DMS53 treated with DMSO at 0.1 percent for 48 hours (cell line): ENCODE measurements at regions not wholly inside any gene's neighbourhood (a gene's known extent, or its start where the extent isn't known, plus 50 kb on each side); places are given as distances from the start of the nearest gene placed in this dataset.

ENCODE experiments used
- DNase-seq: peaks from one replicate; lab custom pipeline; 2025; ENCODE audit not compliant: unreplicated experiment; lab: John Stamatoyannopoulos, UW

DNA sequence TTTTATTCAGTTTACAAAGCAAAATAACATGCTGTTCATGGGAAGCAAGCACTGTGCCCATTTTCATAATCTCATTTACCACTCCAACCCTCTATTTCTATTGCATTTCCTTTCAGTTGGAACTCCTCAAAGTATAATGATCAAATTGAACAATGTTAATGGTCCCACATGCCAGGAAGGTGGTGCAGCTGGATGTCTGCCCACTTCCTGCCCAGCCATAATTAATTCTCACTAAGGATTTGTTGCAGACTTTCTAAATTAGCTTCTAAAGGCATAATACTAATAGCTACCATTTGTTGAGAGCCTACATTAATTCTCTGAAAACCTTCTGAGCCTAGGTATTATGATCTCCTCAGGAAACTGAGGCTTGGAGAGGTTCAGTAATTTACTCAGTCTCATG, 316.1 kb upstream of the TPM1 start:
- no peak for DNase-seq

DNA sequence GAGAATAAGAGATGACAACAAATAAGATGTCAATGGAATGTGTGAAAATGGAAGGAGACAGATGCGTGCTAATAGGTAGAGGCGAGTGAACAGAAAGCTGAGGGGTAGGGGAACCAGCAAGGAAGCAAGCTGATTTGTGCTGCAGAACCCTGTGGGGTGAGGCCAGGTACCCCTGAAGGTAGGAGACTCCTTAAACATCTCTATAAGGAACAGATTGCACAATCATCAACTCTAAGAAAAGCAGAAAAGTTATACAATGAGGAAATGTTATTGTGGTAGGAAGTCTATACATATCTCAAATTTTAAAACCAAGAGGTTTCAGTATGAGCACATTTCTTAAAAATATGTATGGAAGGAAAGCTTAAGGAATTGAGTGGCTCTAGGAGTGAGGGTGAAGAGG, 315.0 kb upstream of the TPM1 start:
- DNase-seq = no peak

DNA sequence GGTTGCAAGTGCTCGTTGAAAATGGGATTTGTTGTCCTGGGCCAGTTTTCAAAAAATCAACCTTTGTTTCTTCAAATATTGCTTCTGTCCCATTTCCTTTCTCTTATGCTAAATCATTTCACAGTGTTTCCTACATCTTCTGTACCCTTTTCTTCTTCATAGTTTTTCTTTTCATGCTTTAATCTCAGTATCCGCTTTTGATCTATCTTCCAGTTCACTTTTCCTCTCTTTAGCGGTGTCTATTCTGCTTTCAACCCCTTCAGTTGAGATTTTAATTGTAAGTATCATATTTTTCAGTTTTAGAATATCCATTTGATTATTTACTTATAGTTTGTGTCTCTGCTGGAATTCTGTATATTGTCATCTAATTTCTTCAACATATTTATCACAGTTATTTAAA, 311.7 kb upstream of the TPM1 start:
- no peak for DNase-seq

DNA sequence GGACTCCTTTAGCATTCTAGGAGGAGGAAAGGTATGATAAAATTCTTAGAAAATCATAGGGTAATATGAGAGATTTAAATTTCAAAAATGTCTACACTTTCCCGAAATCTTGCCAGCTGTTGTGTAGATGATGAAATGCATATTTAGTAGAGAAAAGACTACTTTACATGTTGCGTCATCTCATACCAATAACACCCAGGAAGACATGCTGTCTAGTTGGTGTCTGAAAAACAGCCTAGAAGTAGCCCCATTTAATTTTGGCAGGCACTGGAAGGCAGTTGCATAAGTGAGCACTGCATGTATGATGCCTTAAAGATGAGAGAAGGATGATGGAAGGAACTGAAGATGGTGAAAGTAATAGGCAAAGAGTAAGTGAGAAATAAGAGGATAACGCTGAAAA, 310.5 kb upstream of the TPM1 start:
- DNase-seq = no peak

DNA sequence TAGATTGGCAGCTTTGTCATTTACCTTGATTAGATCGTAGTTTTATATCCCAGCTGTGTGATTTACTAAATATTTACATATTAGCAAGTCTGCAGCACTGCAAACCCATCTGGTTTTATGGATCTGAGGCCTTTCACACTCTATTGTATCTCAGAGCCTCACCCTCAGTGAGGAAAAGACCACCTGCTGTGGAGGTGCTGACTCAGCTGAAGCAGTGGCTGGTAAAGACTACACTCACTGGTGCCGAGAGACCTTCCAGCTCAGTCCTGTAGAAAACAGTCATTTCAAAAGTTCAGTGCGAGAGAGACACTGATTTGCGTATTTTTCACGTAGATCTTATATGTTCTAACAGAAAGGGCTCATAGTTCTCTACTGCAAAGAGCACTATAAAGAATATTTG, 307.8 kb upstream of the TPM1 start:
- no peak for DNase-seq

DNA sequence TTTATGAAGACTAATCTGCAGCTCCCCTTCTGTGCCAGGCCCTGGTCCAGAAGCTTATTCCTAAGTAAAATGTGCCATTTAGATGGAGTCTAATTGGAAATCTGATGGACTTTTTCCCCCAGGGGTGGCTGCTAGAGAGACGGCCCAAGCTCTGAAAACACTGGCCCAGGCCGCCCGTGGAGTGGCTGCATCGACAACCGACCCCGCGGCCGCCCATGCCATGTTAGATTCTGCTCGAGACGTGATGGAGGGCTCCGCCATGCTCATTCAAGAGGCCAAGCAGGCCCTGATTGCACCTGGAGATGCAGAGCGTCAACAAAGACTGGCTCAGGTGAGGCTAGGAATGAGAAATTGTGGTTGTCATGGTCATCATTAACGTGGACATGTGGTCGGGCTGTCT, 305.8 kb upstream of the TPM1 start:
- DNase-seq = no peak

DNA sequence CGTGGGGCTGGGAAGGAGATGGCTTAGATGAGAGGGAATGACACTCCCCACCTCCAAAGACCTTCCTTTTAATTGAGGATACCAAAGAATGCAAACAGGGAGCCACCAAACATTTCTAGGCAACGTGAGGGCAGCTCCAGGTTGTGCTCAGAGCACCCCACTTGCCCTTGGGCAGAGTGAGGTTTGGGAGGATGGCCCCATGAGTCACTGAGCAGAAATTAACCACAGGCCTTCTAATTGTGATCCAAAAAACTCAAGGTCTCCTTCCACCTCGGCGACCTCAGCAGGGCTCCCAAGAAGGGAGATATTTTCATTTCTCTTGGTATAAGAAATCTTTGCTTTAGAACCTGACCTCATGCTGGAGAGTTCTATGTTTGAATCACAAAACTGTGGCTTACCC, 305.0 kb upstream of the TPM1 start:
- DNase-seq = no peak

DNA sequence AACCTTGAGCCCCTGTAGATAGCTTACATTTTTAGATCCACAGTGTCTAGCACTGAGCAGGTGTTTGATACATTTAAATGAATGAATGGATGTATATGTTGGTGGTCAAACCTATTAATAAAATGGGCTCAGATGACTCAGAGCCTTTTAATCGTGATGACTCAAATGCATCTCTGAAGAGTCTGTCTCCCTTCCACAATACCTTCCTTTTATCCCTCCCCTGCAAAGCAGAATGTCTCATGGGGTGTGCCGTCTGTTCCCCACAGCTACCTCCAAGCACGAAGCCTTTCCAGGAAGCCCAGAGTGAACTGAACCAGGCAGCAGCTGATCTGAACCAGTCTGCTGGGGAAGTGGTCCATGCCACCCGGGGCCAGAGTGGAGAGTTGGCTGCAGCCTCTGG, 303.5 kb upstream of the TPM1 start:
- no peak for DNase-seq

DNA sequence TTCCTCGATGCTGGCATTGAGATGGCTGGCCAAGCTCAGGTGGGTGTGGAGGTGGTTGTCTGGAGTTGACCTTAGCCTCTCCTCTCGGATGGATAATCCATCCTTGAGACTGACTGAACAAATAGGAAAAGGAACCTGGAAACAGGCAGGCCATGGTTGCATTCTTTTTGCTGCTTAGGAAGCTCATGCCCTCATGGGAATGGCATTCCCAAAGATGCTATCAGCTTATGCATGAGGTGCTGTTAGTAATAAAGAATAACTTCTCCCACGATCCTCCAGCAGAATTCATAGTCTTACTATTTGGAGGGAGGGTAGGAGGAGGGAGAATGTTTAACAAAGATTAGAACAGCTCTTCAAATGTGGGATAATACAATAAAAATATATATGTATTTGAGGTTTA, 303.0 kb upstream of the TPM1 start:
- no peak for DNase-seq

DNA sequence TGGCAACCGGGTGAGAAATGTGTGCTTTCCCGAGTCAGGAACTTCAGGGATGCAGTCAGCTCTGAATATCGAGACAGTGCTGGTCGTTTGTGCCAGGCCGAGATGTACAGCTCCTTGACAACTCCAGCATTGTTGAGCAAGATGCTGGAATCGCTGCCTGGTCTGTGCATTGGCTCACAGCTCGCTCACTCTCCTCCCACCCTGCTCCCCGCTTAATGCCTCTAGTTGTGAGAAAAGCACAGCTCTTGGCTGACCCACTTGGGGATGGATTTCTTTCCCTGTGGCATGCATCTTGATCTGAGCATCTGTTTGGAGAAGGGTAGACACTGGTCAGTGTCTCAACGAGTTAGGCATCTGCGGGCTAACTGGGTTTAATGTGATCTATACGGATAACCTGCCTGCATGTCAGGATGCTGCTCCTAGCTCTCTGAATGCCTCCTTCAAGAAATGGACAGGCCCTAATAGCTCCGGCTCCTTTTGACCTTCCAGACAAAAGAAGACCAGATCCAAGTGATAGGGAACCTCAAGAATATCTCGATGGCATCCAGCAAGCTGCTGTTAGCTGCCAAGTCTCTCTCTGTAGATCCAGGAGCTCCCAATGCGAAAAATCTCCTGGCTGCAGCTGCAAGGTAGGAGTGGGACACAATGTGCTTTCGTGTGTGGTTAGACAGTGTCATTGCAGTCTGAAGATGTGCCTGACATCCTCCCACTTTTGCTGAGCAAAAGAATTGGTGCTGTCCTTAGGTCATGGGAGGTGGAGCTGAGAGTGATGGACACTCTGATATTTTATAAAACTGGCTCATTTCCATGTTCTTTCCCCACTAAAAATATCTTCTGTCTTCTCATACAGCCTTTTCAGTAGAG, 302.2 kb upstream of the TPM1 start:
- DNase-seq = no peak

DNA sequence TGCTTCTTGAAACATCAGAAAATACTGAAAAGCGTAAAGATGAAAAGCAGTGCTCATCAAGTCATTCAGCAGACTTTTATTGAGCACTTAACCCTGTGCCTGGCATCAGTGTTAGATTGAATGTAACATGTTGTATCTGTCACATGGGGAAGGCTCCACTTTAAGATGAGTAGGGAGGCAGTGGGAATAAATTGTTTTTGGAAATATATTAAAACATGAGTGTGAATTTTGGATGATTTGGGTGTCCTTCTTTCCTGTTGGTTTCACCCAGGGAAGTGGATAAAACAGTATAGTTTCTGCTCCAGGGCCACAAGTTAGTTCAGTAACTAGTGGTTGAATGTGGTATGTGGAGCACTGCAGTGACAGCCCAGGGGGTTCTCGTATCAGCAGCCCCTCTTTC, 301.4 kb upstream of the TPM1 start:
- DNase-seq = no peak

DNA sequence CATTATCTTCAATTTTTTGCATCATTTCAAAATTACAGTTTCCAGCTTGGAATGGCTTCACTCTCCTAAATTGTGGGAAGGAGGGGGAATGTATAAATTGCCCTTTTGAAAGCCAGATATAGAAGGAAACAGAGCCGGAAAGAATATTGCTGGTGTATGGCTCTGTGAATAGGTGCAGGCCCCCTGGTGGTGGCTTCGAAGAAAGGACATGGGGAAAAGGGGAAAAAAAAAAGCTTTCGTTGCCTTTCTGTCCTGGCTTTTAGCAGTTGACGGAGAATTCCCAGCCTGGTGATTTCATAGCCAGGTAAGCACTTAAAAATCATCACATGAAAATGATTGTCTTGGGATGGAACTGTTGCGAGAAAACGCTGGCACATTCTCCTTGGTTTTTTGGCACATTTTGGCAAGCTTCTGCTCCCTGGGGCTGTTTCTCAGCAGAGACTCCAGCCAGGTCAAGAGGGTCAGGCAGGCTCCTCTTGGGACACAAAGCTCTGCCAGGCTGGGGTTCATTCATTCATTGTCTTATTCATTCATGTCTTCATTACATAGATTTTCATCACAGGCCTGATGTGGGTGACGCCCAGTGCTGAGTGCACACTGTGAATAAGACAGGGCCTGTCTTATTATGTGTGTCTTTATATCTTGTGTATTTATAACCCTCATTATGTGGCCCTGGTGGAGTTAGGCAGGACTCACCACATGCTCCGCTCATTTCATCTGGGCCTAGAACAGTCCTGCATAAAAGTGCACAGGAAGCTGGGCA, 300.0 kb upstream of the TPM1 start:
- peak; percentile 57 for DNase-seq

DNA sequence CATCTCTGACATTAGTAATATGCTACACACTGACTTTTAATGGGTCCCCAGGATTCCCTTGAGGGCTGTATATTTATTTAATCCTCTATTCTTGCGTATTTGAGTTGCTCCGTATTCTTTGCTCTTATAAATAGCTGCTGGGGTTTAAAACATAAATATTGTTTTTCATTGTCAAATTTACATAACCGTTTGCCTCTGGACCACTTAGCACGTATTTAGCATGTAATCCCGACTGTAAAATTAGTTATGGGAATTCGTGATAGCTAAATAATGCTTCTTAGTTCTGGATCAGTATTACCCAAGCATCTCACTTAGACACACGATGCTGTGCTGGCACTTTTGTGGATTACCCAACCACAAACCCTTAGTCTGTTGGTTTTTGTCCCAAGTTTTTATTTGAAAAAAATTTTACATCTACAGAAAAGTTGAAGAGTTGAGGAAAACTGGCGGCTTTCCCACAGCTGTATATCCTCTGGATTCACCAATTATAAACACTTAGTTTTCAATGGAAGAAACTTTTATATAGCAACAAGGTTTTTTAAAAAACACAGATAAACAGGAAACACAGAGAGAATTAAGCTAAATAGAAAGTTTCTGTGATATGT, 296.8 kb upstream of the TPM1 start:
- no peak for DNase-seq

DNA sequence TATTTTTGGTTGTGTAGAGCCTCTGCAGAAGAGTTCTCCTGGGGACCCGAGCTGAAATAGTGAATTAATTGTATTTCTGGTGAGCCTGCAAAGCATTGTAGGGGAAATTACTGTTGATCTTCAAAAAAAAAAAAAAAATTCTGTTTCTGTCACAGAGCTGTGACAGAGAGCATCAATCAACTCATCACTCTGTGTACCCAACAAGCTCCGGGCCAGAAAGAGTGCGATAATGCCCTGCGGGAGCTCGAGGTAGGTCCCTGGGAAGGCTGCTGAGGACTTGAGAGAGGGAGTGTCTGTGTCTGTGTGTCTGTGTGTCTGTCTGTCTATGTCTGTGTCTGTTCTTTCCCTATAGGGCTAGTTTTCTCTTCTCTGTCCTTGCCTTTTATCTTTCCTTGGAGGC, 294.4 kb upstream of the TPM1 start:
- DNase-seq = no peak

DNA sequence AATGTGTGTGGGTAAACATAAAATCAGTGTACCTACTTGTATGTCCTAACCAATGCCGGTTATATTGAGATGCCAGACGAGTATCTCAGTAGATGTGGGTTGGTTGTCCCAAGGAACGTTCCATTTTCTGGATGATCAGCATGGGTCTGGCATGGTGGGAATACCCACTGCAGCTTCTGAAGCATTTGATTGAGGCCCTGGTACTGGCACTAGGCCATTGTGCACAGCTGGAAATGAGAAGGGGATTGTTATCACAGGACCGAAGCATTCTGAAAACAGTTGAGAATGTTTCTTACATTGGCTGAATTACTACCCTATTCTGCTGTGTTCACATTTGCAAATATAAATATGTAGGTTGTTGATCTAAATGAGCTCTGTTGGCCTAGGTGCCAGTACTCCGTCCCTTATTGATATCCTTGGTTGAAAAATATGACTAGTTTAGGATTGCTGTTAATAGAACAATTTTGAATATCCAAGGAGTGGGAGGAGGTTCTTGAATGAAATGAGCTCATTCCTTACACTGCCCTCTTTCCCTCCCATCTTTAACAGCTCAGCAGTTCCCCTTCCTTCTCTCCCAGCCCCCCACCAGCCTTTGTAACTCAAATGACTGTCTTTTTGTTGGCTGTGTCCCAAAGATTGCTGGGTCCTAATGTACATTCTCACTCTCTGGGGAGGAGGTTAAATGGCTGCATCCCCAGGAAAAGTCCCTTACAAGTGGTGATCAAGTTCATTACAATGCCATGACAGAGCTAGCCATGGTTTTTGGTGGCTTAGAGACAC, 293.3 kb upstream of the TPM1 start:
- no peak for DNase-seq

DNA sequence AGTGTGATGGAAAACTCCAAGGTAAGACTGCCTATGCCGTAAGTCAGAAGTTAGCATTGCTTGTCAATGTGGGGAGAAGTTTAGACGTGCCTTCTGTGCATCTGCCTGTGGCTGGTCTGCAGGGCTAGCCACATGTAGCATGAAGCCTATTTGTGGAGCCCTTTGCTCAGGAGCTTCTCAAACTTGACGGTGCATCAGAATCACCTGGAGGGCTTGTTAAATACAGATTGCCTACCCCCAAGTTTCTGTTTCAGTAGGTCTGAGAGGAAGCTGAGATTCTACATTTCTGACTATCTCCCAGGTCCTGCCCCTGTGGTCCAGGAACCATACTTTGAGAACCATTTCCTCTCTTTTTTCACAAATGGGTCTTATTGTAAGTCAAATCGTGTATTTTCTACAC, 292.1 kb upstream of the TPM1 start:
- DNase-seq = no peak

DNA sequence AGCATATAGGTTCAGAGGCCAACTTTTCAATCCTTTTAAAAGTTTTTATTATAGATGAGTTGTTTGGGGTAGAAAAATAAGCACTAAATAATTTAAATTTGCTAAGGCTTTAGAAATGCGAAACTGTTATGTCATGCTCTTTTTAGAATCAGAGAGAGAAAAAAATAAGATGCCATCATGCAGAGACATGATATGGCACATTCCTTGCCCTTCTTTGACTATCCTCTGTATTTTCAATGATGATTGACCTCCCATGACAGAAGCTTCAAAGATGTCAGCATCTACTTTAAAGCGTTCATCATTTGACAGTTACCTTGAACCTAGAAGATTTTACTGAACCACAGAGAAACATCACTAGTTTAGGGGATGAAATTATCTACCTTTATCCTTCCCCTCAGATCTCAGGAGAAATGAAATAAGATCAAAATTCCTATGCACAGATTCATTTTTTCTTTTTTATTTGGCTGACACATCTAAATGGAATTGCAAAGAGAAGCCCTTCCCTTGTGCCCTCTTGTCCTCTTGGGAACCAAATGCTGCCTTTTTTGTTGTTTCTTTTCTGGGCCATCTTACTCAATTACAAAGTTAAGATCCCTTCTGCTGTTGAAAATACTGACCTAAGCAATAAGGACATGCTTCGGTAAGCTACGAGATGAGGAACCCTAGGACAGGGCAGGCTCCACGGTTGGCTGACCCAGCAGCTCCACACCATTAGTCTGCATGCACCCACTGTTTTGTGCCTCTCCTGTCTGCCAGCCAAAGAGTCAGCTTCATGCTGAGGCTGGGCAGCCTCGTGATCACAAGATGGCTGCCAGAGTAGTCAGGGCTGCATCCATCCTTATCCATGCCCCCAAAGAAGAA, 289.7 kb upstream of the TPM1 start:
- no peak for DNase-seq

DNA sequence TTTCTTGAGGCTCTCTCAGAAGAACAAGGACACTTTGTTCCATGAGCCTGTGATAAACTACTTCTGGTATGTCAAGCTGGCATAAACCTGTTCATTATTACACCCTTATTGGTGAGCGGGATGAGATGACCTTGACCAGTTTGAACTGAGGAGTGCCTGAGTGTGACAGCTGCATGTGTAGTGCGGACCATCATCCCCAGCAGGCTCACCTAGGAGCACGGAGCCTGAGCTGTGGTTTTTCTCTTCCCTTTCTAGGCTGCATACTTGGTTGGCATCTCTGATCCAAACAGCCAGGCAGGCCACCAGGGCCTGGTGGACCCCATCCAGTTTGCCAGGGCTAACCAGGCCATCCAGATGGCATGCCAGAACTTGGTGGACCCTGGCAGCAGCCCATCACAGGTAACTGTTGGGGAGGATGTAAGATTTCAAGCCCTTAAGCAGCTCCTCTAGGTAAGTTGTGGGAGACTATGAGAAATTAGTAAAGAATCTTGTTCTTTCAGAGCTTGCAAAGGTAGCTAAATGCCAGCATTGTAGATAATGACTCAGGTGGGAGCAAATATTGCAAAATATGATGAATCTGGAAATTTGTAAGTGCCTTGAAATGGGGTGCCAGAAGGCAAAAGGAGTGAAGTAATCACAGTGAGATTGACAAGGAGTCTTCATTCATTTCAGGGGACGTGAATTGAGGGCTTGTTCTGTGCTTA, 288.9 kb upstream of the TPM1 start:
- DNase-seq = no peak

DNA sequence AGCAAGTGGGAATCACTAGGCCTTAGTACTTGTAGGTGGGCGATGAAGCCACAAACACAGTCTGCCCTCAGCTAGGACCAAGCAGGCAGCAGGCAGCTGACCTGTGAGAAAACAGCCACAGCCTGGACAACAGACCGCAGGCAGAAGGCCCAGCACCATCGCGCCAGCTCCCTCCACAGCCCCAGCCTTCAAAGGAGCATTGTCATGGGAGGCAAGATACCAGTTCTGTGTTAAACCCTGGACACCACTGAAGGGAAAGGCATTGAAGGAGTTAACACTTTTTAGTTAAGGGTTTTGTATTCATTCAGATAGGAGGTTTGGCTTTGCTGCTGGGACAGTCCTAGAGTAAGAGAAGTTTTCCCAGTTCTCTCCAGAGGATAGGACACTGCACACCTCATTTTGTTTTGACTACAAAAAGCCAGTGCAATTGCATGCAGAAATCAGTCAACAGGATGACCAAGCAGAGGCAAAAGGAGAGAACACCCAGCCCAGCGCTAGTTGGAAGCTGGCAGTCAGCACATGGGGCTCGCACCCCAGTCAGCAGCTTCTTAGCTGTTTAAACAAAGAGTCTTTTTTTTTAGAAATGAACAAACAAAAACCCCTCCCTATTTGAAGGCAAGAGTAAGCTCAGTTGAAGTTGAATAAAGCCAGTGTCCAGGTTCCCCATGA, 286.1 kb upstream of the TPM1 start:
- no peak for DNase-seq
